IMR-90 (cell line): ENCODE measurements at regions not wholly inside any gene's neighbourhood (a gene's known extent, or its start where the extent isn't known, plus 50 kb on each side); places are given as distances from the start of the nearest gene placed in this dataset.

Experiments
- ATAC-seq: fragments of 200-7000 bp; cut with Tn5 transposase; 2 replicates; pipeline ENCODE4 v1.9.1; 2020; ENCODE audit warnings: low read depth, mild to moderate bottlenecking, moderate library complexity
- BruUV-seq: library from RNA; stranded (reverse); fragments of 400-500 nt; replicated peaks from 2 replicates; lab custom pipeline; 2021; lab: Mats Ljungman, UMichigan
- CTCF ChIA-PET: fragments of 300-600 bp; formaldehyde crosslinking; extraction: SDS; loops from one replicate; lab custom pipeline; 2021; ENCODE audit warnings: antibody characterized with exemption; lab: Yijun Ruan, JAX
- POLR2A ChIA-PET: fragments of 300-600 bp; sonication (Branson Sonifier 250); formaldehyde crosslinking; loops from one replicate; lab custom pipeline; 2022; ENCODE audit warnings: antibody characterized with exemption; ENCODE audit not compliant: unreplicated experiment; lab: Charles Lee
- DNase-seq: peaks from one replicate; pipeline ENCODE4 v3.0.0; 2013
- H2AFZ ChIP-seq: replicated peaks from 2 replicates; pipeline ENCODE3; 2013; ENCODE audit warnings: low read length, mild to moderate bottlenecking; ENCODE audit not compliant: poor library complexity
- H2AK5ac ChIP-seq: 2 replicates; pipeline ENCODE4 v1.6.1; 2013; ENCODE audit warnings: low read depth, low read length, inconsistent platforms
- H2AK9ac ChIP-seq: replicated peaks from 2 replicates; pipeline ENCODE3; 2013; ENCODE audit warnings: mild to moderate bottlenecking, low read depth, low read length, moderate library complexity; ENCODE audit not compliant: poor library complexity
- H2BK120ac ChIP-seq: 2 replicates; pipeline ENCODE4 v1.6.1; 2013; ENCODE audit warnings: low read depth, low read length, inconsistent platforms
- H2BK15ac ChIP-seq: 3 replicates; pipeline ENCODE4 v1.6.1; 2013; ENCODE audit warnings: low read depth, low read length, inconsistent platforms
- H2BK20ac ChIP-seq: 2 replicates; pipeline ENCODE4 v1.6.1; 2013; ENCODE audit warnings: low read depth, mild to moderate bottlenecking, inconsistent platforms, low read length, moderate library complexity
- H2BK5ac ChIP-seq: 2 replicates; pipeline ENCODE4 v1.6.1; 2013; ENCODE audit warnings: mild to moderate bottlenecking, low read depth, low read length, inconsistent platforms; ENCODE audit not compliant: poor library complexity, severe bottlenecking
- H3K14ac ChIP-seq: replicated peaks from 2 replicates; pipeline ENCODE4 v1.6.1; 2013; ENCODE audit warnings: low read depth, low read length, inconsistent platforms
- H3K18ac ChIP-seq: 2 replicates; pipeline ENCODE4 v1.6.1; 2013; ENCODE audit warnings: low read depth, low read length, control low read depth
- H3K23ac ChIP-seq: 2 replicates; pipeline ENCODE4 v1.6.1; 2013; ENCODE audit warnings: low read depth, low read length, inconsistent platforms
- H3K27ac ChIP-seq: 2 replicates; pipeline ENCODE4 v1.5.1; 2013; ENCODE audit warnings: mild to moderate bottlenecking, control low read depth, low read length; ENCODE audit not compliant: insufficient read depth
- H3K27me3 ChIP-seq: 2 replicates; pipeline ENCODE4 v1.6.1; 2013; ENCODE audit warnings: low read length; ENCODE audit not compliant: control insufficient read depth, insufficient read depth
- H3K36me3 ChIP-seq: 2 replicates; pipeline ENCODE4 v1.6.1; 2013; ENCODE audit warnings: low read length, mixed read lengths; ENCODE audit not compliant: control insufficient read depth, insufficient read depth
- H3K4ac ChIP-seq: 2 replicates; pipeline ENCODE4 v1.6.1; 2013; ENCODE audit warnings: low read depth, low read length, inconsistent platforms
- H3K4me1 ChIP-seq: 2 replicates; pipeline ENCODE4 v1.6.1; 2013; ENCODE audit warnings: low read length, mixed read lengths; ENCODE audit not compliant: control insufficient read depth, insufficient read depth
- H3K4me2 ChIP-seq: 2 replicates; pipeline ENCODE4 v1.6.1; 2013; ENCODE audit warnings: low read depth, mild to moderate bottlenecking, control low read depth, low read length, moderate library complexity
- H3K4me3 ChIP-seq: 2 replicates; pipeline ENCODE4 v1.5.1; 2013; ENCODE audit warnings: low read depth, mild to moderate bottlenecking, control low read depth, low read length, moderate library complexity; ENCODE audit not compliant: insufficient read depth
- H3K56ac ChIP-seq: 2 replicates; pipeline ENCODE4 v1.6.1; 2013; ENCODE audit warnings: low read length, inconsistent platforms; ENCODE audit not compliant: insufficient read depth; ENCODE audit errors: extremely low read depth
- H3K79me1 ChIP-seq, 2 experiments: 2 replicates each; pipeline ENCODE4 v1.6.1; 2013; ENCODE audit warnings: low read length in 2 of 2, inconsistent platforms in 1 of 2, low read depth in 1 of 2
- H3K9ac ChIP-seq: 2 replicates; pipeline ENCODE4 v1.6.1; 2013; ENCODE audit warnings: low read depth, low read length, control low read depth
- H3K9me1 ChIP-seq: 2 replicates; pipeline ENCODE4 v1.6.1; 2013; ENCODE audit warnings: low read length, inconsistent platforms; ENCODE audit not compliant: insufficient read depth
- H3K9me3 ChIP-seq: 2 replicates; pipeline ENCODE4 v1.6.1; 2013; ENCODE audit warnings: low read length; ENCODE audit not compliant: control insufficient read depth, insufficient read depth
- H4K20me1 ChIP-seq: 2 replicates; pipeline ENCODE4 v1.6.1; 2013; ENCODE audit warnings: low read length, inconsistent platforms; ENCODE audit not compliant: insufficient read depth
- H4K5ac ChIP-seq: 2 replicates; pipeline ENCODE4 v1.6.1; 2013; ENCODE audit warnings: mild to moderate bottlenecking, low read depth, low read length, control low read depth
- H4K8ac ChIP-seq, 2 experiments: 2 replicates each; pipeline ENCODE4 v1.6.1; 2013; ENCODE audit warnings: low read depth in 2 of 2, low read length in 2 of 2, control low read depth in 1 of 2, inconsistent platforms in 1 of 2
- H4K91ac ChIP-seq: 2 replicates; pipeline ENCODE4 v1.6.1; 2013; ENCODE audit warnings: low read depth, low read length, inconsistent platforms; ENCODE audit not compliant: insufficient read depth
- BHLHE40 ChIP-seq: fragments of 150-350 bp; IDR thresholded peaks from 2 replicates; pipeline ENCODE4 v1.6.1; 2016; ENCODE audit warnings: mild to moderate bottlenecking, low read depth, low read length
- CEBPB ChIP-seq: IDR thresholded peaks from 2 replicates; pipeline ENCODE4 v1.6.1; 2012; ENCODE audit warnings: low read depth, low read length, improper control_type of control experiment
- CHD1 ChIP-seq: IDR thresholded peaks from 2 replicates; pipeline ENCODE4 v1.6.1; 2012; ENCODE audit warnings: low read depth, low read length, improper control_type of control experiment
- CTCF ChIP-seq: conservative IDR thresholded peaks from 2 replicates; pipeline ENCODE4 v1.5.1; 2012; ENCODE audit warnings: mild to moderate bottlenecking, low read depth, low read length, improper control_type of control experiment
- ELK1 ChIP-seq: fragments of 150-350 bp; IDR thresholded peaks from 2 replicates; pipeline ENCODE4 v1.6.1; 2016; ENCODE audit warnings: low read depth, mild to moderate bottlenecking, low read length, moderate library complexity, borderline replicate concordance
- FOS ChIP-seq: fragments of 150-350 bp; IDR thresholded peaks from 2 replicates; pipeline ENCODE4 v1.6.1; 2016; ENCODE audit warnings: low read depth, low read length
- MAFK ChIP-seq: IDR thresholded peaks from 2 replicates; pipeline ENCODE4 v1.6.1; 2012; ENCODE audit warnings: low read depth, low read length, improper control_type of control experiment
- MAZ ChIP-seq: IDR thresholded peaks from 2 replicates; pipeline ENCODE4 v1.6.1; 2012; ENCODE audit warnings: low read depth, mild to moderate bottlenecking, low read length, improper control_type of control experiment, moderate library complexity, borderline replicate concordance
- MXI1 ChIP-seq: IDR thresholded peaks from 2 replicates; pipeline ENCODE4 v1.6.1; 2012; ENCODE audit warnings: low read depth, mild to moderate bottlenecking, low read length, moderate library complexity, borderline replicate concordance
- NFE2L2 ChIP-seq: fragments of 150-350 bp; IDR thresholded peaks from 2 replicates; pipeline ENCODE4 v1.6.1; 2016; ENCODE audit warnings: low read depth, mild to moderate bottlenecking, low read length
- RAD21 ChIP-seq: IDR thresholded peaks from 2 replicates; pipeline ENCODE4 v1.6.1; 2012; ENCODE audit warnings: low read length, improper control_type of control experiment
- RCOR1 ChIP-seq: IDR thresholded peaks from 2 replicates; pipeline ENCODE4 v1.6.1; 2012; ENCODE audit warnings: mild to moderate bottlenecking, low read length, improper control_type of control experiment; ENCODE audit not compliant: insufficient replicate concordance
- RFX5 ChIP-seq: IDR thresholded peaks from 2 replicates; pipeline ENCODE4 v1.8.0; 2012; ENCODE audit warnings: low read depth, mild to moderate bottlenecking, low read length, moderate library complexity
- SMC3 ChIP-seq: fragments of 150-350 bp; IDR thresholded peaks from 2 replicates; pipeline ENCODE4 v1.6.1; 2016; ENCODE audit warnings: low read depth, mild to moderate bottlenecking, antibody characterized with exemption, low read length, moderate library complexity
- USF2 ChIP-seq: fragments of 150-350 bp; IDR thresholded peaks from 2 replicates; pipeline ENCODE4 v1.6.1; 2017; ENCODE audit warnings: mild to moderate bottlenecking, antibody characterized with exemption, low read length, low read depth
- WGBS, 2 experiments: methylation state at CpG; one replicate each; pipeline versions ENCODE4 v1.1.5 to v1.1.7; 2013; ENCODE audit warnings: missing lambda C conversion rate in 2 of 2; ENCODE audit not compliant: insufficient read length in 1 of 2; ENCODE audit errors: extremely low coverage in 2 of 2; 5-methylcytosine and 5-hydroxymethylcytosine counted together
- dilution Hi-C: fragments of 300-500 bp; cut with HindIII; formaldehyde crosslinking; loops from one replicate; pipeline ENCODE4 v1.14.3; 2018; ENCODE audit warnings: low sequenced_read_pairs; ENCODE audit not compliant: unreplicated experiment
- in situ Hi-C: fragments of 300-500 bp; cut with MboI; formaldehyde crosslinking; loops from 3 replicates; pipeline ENCODE4 v1.14.3; 2019; ENCODE audit warnings: low sequenced_read_pairs, inconsistent platforms, mixed read lengths
- intact Hi-C: fragments of 100-400 bp; cut with micrococcal nuclease; formaldehyde crosslinking; loops from 2 replicates; pipeline ENCODE4 v1.10.0; 2022

- Histone ChIP-seq H3K56ac (no peak overlapping the region), H4K8ac (no peak overlapping the region), H3K4ac (no peak overlapping the region), H3K9me3 (peaks cover 4% of the 10 kb centered on the region), H4K20me1 (no peaks in the 10 kb centered on the region), H3K14ac (no peak overlapping the region), H2BK5ac (no peak overlapping the region), H3K23ac (no peak overlapping the region), H3K27me3 (no peaks in the 10 kb centered on the region), H2AK9ac (no peak overlapping the region), H3K36me3 (no peaks in the 10 kb centered on the region), H4K5ac (no peak overlapping the region), H2BK120ac (no peak overlapping the region), H3K4me1 (no peaks in the 10 kb centered on the region), H3K27ac (no peak overlapping the region), H2AFZ (no peak overlapping the region), H4K91ac (no peak overlapping the region), H3K4me2 (no peak overlapping the region), H2BK15ac (no peak overlapping the region), H3K9ac (no peak overlapping the region), H3K4me3 (no peak overlapping the region), H2BK20ac (no peak overlapping the region), H3K18ac (no peak overlapping the region), H2AK5ac (no peak overlapping the region), H3K79me1 (peaks cover 28 to 41% of the 10 kb centered on the region in 2 experiments), H3K9me1 (no peaks in the 10 kb centered on the region)
- no TSS peak for BruUV-seq
- ATAC-seq (no peak), DNase-seq (no peak)
- intact Hi-C loops = no loop called here
- CTCF ChIA-PET = no interaction called here
- in situ Hi-C loops = no loop called here
- dilution Hi-C loops = no loop called here
- TF ChIP-seq MXI1 (no peak), CTCF (no peak), RFX5 (no peak), FOS (no peak), USF2 (no peak), MAZ (no peak), CHD1 (no peak), CEBPB (no peak), RAD21 (no peak), NFE2L2 (no peak), ELK1 (no peak), RCOR1 (no peak), SMC3 (no peak), BHLHE40 (no peak), MAFK (no peak)
- POLR2A ChIA-PET = no interaction called here
- WGBS, 2 experiments = no CpG with 5 or more reads among the region's 1 CpG
Measured at GRCh38 chr6:144395826-144396225, 110.7 kb downstream of the UTRN start.
